ENCODE measurements at regions not wholly inside any gene's neighbourhood (a gene's known extent, or its start where the extent isn't known, plus 50 kb on each side); places are given as distances from the start of the nearest gene placed in this dataset.

GRCh38 chr10:43949351-43949750 lies 300.7 kb upstream of the ZNF32 start:
- TF ChIP-seq CTCF (IDR thresholded peaks at IDR 0.05) (no peak), POLR2A (IDR thresholded peaks at IDR 0.05) (no peak)
